GM13977 (cell line): ENCODE measurements at regions not wholly inside any gene's neighbourhood (a gene's known extent, or its start where the extent isn't known, plus 50 kb on each side); places are given as distances from the start of the nearest gene placed in this dataset.

Experiments used
- DNase-seq: peaks from one replicate; pipeline ENCODE4 v3.0.0; 2012; ENCODE audit warnings: low spot score
- in situ Hi-C: fragments of 300-500 bp; cut with MboI; formaldehyde crosslinking; loops from one replicate; pipeline ENCODE4 v1.12.0; 2022; ENCODE audit warnings: low sequenced_read_pairs, low pct_unique_long_range_greater_than_20kb, mixed read lengths, inconsistent platforms; ENCODE audit not compliant: unreplicated experiment
- TF ChIP-seq, protein P1 (sequence below): IDR thresholded peaks from 2 replicates; pipeline ENCODE4 v1.5.1; 2012; ENCODE audit warnings: mild to moderate bottlenecking, control low read depth; ENCODE audit not compliant: insufficient read depth; ENCODE audit errors: extremely low read depth, missing control alignments

DNA sequence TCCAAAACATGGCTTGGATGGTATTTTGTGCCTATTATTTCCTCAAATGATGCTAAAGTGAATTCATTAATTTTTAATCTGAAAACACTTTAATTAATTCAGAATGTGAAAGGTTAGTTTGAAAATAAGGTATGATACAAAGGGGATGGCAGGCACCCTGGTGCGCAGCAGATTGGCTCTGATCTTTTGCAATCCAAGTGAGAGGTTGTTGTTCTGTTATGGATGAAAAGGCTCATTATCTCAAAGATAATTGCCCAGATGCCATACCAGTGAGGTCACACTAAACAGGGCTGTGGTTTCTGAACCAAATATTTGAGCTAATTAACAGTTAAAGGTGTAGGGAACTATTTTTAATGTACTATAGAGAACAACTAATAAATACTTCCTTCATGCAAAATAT is 504.9 kb downstream of the RAPGEF2 start:
- TF ChIP-seq, protein P1, sequence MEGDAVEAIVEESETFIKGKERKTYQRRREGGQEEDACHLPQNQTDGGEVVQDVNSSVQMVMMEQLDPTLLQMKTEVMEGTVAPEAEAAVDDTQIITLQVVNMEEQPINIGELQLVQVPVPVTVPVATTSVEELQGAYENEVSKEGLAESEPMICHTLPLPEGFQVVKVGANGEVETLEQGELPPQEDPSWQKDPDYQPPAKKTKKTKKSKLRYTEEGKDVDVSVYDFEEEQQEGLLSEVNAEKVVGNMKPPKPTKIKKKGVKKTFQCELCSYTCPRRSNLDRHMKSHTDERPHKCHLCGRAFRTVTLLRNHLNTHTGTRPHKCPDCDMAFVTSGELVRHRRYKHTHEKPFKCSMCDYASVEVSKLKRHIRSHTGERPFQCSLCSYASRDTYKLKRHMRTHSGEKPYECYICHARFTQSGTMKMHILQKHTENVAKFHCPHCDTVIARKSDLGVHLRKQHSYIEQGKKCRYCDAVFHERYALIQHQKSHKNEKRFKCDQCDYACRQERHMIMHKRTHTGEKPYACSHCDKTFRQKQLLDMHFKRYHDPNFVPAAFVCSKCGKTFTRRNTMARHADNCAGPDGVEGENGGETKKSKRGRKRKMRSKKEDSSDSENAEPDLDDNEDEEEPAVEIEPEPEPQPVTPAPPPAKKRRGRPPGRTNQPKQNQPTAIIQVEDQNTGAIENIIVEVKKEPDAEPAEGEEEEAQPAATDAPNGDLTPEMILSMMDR = no peak
- in situ Hi-C loops = no loop called here

DNA sequence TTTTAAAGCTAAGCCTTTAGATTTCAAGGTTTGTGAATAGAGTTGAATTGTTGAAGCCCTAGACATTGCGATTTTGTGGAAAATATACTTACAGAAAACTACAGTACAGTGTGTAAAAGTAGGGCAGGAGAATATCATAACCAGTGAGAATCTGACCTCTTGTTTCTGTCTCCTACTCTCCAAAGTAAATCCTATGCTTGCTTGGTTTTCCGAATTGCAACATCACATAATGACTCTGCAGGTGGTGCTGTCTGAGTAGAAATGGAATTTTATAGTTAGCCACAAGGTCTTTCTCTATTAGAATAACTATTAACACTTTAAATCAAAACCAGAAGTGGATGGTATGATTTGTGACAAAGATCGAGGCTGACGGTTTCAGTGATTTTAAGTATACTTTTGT is 505.6 kb downstream of the RAPGEF2 start:
- TF ChIP-seq, protein P1 = no peak
- no peak for DNase-seq
- in situ Hi-C loops = no loop called here

More for the DNA sequence above, 504.9 kb downstream of the RAPGEF2 start:
- DNase-seq = no peak

DNA sequence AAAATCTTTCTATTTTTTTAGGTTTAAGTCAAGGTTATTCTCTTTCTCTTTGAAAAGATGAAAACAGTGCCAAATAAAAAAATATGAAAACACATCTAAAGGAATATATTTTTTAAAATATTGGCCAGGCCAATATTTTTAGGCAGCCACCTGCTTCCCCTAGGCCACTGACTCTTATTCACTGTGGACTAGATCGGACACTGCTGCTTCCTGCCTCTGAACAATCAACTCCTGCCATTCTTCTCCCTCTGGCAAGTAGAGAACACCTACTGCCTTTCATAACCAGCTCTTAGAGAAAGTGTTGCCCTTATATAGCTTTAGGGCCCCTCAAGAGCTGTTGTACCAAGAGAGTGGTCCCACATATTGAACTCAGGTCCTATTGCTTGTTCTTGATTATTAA is 529.2 kb downstream of the RAPGEF2 start:
- DNase-seq = no peak
- in situ Hi-C loops = no loop called here
- TF ChIP-seq, protein P1 = no peak

DNA sequence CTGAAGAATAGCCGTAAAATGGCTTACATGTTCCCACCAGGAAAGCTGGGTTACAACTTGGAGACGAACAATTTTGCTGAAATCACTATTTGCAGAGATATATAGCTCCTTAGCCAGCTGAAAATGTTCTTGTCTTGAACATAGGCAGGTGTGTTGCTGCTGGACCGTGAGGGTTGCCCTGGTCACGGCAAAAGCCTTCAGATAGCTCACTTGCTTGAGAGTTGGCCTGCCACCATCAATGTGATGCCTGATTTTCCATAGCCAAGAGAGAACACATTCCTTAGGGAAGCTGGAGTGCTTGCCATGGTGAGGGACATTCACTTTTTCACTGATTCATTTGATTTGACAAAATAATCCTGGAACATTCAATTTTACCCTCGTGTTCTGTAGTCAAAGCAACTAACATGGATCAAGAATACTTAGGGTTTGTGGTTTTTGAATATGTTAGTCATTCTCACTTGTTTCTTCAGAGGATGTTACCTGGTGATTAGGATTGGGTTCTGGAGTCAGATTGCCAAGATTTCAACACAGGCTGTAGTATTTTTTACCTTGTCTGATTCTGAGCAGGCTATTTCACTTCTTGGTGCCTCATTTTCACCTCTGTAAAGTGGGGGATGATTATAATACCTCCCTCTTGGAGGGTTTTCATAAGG is 536.9 kb downstream of the RAPGEF2 start:
- TF ChIP-seq, protein P1 = no peak
- in situ Hi-C loops = no loop called here
- no peak for DNase-seq

DNA sequence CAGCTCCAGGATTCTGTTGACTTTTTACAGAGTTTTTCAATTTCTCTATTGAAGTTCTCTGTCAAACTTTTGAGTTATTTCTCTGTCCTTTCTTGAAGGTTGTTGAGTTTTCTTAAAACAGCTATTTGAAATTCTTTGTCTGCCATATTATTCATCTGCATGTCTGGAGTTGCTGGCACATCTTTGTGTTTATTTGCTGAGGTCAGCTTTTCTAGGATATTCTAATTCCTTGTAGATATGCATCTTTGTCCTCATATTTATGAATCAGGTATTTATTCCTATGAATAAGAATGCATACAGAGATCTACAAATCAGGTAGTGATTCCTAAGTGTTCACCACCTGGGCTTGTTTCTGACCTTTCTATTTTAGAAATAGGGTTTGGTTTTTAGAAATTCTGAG is 546.4 kb downstream of the RAPGEF2 start:
- in situ Hi-C loops = no loop called here
- no peak for DNase-seq
- TF ChIP-seq, protein P1 = no peak

DNA sequence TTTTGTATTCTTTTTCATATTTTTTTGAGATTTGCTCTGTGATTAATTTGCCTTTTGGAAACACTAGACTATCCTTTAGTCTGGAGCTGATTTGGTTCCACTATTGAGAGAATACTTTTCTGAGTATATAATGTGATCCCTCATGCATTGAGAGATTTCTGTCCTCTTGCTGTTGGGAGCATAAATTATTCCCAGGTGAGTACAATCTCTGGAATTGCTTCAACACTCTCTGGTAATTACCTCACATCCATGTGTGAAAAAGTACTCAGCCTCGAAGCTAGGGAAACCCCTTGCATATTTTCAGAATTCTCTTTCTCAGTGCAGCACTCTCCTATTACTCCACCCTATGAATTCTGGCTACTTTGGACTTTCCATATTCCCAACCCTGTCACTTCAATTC is 550.0 kb downstream of the RAPGEF2 start:
- TF ChIP-seq, protein P1 = no peak
- in situ Hi-C loops = no loop called here
- no peak for DNase-seq
